Limb (tissue), 2 donors: ENCODE measurements at regions not wholly inside any gene's neighbourhood (a gene's known extent, or its start where the extent isn't known, plus 50 kb on each side); places are given as distances from the start of the nearest gene placed in this dataset.
"Not testable (repeated sequence)": the region's sequence is repeated elsewhere in the genome, so short reads cannot be mapped to it uniquely, and the experiment has no call there.

Experiments used
- DNase-seq, 2 donors: peaks; one replicate each; pipeline ENCODE4 v3.0.0-alpha.2; 2016; ENCODE audit errors: extremely low spot score in 2 of 2

DNA sequence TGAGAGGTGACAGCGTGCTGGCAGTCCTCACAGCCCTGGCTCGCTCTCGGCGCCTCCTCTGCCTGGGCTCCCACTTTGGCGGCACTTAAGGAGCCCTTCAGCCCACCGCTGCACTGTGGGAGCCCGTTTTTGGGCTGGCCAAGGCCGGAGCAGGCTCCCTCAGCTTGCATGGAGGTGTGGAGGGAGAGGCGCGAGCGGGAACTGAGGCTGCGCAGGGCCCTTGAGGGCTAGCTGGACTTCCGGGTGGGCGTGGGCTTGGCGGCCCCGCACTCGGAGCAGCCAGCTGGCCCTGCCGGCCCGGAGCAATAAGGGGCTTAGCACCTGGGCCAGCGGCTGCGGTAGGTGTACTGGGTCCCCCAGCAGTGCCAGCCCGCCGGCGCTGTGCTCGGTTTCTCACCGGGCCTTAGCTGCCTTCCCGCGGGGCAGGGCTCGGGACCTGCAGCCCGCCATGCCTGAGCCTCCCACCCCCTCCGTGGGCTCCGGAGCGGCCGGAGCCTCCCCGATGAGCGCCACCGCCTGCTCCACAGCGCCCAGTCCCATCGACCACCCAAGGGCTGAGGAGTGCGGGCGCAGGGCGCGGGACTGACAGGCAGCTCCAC lies 401.6 kb upstream of the LMO3 start:
- not testable (repeated sequence) for DNase-seq

DNA sequence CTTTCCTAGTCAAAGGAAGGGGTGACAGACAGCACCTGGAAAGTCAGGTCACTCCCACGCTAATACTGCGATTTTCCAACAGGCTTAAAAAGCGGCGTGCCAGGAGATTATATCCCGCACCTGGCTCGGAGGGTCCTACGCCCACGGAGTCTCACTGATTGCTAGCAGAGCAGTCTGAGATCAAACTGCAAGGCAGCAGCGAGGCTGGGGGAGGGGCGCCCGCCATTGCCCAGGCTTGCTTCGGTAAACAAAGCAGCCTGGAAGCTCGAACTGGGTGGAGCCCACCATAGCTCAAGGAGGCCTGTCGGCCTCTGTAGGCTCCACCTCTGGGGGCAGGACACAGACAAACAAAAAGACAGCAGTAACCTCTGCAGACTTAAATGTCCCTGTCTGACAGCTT lies 392.6 kb upstream of the LMO3 start:
- DNase-seq = not testable (repeated sequence)

DNA sequence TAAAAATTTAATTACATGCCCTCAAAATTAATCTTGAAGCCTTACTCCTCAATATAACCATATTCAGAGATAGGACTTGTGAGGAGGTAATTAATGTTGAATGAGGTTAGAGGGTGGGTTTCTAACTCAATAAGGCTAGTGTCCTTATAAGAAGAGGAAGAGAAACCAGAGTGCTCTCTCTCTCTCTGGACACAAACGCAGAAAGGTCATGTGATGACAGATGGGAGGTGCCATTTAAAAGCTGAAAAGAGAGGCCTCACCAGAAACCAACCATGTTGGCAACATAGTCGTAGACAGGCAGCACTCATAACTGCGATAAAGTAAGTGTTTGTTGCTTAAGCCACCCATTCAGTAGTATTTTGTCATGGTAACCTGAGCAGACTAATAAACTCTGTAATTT lies 378.5 kb upstream of the LMO3 start:
- no peak for DNase-seq

DNA sequence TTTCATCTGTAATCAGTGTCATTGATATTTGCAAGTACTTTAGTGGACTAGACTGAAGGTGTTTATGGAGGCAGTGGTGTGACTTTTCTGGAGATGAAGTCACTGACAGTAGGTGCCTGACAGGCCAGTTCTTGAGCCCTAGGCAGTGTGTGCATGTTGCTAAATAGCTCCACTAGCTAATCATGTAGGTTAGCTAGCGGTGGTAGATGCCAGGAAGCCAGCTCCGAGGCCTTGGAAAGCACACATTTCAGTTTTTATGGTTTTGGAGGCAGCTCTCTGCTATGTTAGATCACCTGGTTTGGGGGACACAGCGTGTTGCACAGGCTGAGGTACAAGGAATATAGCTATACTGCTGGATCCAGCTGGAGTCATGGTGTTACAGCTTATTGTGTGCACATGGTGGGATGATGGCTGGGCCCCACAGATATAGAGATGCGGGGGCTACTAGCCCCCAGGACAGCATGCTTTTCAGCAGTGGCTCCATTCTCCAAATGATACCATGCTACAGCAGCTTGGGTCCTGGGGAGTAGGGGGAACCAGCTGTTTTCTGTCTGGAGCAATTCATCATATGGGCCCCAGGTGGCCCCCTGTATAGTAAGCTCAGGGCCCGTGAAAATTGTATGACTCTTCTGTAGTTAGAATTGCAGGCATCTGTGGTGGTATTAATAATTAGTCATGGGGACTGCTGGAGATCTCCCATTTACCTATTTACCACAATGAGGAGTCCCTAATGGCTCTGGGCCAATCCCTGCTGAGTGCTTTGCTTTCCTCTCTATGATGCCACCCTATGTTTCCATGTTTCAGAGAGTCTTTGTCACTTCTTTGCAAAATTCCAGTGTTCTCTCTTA lies 367.2 kb upstream of the LMO3 start:
- no peak for DNase-seq

DNA sequence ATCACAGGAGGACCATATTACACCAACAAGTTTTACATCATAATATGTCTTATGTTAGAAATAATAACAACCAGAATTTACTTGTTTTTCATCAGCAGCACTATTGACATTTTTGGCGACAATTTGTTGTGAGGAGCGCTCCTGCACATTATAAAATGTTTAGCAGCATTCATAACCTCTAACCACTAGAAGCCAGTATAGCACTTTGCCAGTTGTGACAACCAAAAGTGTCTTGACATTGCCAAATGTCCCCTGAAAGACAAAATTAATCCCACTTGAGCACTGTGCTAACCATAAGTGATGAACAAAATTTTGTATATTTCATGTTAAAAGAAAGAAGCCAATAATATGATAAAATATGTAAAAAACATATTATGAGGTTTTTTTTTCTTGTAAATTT lies 356.9 kb upstream of the LMO3 start:
- DNase-seq = no peak

DNA sequence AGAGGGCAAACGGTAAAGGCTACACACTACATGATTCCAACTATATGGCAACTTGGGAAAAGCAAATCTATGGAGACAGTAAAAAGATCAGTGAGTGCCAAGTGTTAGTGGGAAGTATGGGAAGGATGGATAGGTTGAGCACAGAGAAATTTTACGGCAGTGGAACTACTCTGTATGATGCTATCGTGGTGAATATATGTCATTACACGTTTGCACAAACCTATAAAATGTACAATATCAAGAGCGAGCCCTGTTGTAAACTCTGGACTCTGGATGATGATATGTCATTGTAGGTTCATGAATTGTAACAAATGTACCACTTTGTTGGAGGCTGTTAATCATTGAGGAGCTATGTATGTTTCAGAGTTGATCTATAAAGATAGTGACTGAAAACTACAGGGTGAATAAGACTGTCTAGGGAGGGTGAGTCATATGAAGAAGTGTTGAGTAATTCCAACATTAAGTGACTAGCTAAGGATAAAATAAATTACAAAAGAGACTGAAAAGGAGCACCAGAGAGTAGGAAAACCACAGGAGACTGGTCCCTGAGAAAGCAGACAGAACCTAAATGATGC lies 349.2 kb upstream of the LMO3 start:
- no peak for DNase-seq

DNA sequence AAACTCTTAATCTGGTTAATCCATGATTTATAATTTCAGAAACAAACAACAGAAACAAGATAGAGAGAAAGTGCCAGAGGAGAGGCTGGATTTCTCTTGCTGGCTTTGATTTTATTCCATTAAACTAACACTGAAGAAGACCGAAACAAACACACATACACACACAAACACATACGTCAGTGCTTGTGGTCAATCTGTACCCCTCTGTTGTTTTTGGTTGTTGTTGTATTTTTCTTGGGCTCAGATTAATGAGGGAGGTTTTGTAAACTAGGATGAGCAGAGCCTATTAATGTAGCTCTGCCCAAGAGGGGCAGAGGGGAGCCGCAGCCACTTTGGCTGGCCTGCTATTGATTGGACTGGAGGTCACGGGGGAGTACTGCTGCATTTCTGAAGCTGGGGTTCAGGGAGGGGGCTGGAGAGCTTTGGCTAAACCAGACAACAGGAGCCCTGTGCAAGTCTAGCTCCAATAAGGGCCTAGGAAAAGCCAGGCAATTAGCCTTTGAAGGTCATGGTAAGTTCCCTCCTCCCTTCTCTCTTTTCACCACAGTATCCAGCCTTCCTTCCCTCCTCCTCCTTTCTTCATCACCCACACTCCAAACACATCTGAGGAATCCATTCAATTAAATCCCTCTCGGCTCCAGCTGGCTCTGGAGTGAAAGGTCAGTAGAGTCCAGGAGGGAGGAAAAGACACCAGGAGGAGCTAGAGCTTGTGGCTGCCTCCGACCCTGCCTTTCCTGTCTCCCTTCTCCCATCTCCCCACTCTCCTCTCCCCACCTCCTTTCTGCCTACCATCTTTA lies 344.1 kb upstream of the LMO3 start:
- DNase-seq = peak in 1 of 2 donors; percentile 19

DNA sequence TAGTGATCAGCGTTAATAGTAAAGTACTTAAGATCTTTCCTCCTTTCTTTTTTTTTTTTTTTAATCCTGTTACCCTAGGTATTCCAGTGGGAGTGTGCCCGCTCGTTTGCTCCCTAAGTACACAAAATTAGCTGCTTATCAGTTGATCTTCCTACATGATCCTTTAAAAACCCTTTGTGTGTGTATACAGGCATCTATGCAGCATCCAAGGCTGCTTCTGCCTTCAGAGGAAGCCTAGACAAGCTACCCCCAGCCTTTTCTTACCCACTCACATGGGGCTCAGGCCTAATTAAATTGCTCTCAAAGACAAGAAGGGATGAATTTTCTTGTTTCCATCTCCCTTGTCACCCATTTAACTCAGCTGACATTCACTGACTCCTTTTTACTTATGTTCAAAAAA lies 343.4 kb upstream of the LMO3 start:
- no peak for DNase-seq

DNA sequence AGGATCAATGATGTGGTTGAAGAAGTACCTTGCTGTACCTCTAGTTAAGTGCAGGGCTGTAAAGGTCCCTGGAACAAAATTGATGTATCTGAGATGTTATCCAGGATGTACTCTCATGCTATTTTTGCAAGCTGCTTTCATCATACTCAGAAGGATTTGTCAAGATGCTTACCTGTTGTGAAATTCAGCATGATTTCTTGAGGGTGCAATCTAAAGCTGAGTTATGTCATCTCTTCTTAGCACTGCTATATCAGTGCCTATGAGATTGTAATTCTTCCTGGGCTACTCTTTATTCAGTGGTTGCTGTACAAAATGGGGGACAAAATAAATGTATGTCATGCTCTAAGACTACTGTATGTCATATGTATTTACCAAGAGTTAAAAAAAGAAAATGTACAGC lies 340.7 kb upstream of the LMO3 start:
- DNase-seq = no peak

DNA sequence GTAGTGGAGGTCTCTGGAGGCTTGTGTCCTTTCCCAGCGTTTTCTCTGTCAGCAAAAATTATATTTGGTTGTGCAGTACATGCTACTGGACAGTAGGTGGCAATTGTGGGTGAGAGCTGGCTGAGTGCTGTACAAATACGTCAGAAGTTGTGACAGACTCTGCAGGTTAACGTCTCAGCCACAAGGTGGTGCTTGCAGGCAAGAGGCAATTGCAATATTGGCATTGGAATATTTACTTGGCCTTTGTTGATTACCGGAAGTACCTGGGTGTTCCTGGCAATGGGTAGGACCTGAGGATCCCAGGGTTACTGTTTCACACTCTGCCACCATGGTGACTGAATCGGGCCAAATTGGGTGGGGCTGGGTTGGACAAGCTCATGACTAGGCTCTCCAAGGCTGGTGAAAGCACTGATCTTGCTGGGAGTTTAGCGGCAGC lies 333.9 kb upstream of the LMO3 start:
- peak in 1 of 2 donors; percentile 5 for DNase-seq

DNA sequence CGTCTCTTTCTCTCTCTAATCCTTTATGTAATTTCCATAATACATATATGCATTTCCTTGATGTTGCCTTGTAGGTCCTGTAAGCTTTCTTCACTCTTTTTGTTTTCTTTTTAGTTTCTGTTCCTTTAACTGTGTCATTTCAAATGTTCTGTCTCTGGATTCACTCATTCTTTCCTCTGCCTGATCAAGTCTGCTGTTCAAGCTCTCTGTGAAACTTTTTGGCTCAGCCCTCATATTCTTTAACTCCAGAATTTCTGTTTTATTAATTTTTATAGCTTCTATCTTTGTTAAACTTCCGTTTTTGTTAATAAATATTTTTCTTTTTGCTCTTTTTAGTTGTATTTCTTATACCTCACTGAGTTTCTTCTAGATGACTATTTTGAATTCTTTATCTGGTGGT lies 321.3 kb upstream of the LMO3 start:
- DNase-seq = no peak

DNA sequence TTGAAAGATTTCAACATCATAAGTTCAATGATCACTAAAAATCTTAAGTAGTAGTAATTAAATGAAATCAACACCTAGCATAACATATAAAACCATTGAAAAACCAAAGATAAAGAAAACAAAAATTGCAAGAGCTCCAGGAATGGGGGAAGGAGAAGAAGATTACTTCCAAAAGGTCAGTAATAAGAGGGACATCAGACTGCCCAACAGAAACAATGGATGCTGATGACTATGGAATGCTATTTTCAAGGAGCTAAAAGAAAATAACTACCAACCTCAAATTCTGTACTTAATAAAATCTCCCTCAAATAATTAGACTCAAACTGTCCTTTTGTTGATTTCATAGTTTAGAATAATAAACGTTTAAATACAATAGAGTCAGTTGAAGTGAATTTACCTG lies 314.5 kb upstream of the LMO3 start:
- no peak for DNase-seq

DNA sequence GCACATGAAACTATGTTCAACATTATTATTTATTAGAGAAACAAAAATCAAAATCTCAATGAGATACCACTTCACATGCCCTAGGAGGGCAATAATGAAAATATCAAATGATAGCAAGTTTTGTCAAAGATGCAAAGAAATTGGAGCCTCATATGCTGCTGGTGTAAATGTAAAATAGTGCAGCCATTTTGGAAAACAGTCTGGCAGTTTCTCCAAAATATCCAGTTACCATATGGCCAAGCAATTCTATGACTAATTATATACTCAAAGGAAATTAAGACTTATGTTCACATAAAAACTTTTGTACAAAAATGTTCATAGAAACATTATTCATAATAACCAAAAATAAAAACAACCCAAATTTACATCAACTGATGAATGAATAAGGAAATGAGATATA lies 313.6 kb upstream of the LMO3 start:
- no peak for DNase-seq

DNA sequence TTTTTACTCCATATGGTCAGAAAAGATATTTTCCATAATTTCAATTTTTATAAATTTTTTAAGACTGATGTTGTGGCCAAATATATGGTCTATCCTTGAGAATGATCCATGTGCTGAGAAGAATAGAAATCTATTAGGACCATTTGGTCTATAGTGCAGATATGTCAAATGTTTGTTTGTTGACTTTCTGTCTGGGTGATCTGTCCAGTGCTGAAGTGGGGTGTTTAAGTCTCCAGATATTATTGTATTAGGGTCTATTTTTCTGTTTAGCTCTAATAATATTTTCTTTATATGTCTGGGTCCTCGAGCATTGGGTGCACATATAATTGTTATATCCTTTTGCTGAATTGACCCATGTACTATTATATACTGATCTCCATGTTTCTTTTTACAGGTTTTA lies 308.9 kb upstream of the LMO3 start:
- no peak for DNase-seq

DNA sequence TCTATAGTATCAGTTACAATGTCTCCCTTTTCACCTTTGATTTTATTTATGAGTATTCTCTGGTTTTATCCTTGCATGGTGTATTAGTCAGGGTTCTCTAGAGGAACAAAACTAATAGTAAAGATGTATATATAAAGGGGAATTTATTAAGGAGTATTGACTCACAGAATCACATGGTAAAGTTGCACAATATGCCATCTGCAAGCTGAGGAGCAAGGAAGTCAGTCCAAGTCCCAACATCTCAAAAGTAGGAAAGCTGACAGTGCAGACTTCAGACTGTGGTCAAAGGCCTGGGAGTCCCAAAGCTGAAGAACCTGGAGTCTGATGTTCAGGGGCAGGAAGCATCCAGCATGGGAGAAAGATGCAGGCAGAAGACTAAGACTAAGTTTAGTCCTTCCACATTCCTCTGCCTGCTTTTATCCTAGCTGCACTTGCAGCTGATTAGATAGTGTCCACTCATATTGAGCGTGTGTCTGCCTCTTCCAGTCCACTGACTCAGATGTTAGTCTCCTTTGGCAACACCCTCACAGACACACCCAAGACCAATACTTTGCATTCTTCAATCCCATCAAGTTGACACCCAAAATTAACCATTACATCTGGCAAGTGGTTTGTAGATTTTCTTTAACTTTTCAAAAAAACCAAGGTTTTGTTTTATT lies 308.0 kb upstream of the LMO3 start:
- DNase-seq = no peak

DNA sequence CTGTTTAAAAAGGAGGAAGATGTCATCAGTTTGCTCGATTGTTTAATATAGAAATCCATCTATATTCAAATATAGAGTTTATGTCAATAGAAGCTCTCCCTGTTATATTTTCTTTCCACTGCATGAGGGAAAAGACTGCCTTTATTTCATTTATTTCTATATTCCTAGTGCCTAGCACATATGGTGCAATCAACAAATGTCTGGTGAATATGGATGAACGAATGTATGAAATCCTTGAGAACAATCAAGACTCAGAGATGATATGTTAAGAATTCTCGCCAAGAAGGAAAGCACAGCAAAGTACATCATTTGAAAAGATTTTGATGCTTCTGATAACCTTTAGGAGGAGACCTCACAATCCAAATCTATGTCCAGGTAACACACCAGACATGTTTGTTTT lies 296.0 kb upstream of the LMO3 start:
- DNase-seq = no peak

DNA sequence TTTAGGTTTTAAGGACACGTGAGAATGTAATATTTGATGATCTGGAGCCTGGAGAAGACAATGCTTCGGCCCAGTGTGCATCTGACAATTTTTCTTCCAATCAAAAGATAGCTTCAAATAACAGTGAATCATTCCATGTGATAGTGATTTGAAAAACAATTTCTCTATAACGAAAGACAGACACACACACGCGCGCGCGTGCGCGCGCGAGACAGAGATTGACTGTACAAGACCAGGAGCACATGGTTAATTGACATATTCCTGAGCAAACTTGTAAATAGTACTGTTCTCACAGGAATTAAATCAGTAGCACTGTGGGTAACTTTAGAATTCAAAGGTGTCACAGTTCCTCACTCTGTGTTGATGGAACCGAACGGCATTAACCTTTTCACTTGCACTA lies 287.5 kb upstream of the LMO3 start:
- DNase-seq = no peak

DNA sequence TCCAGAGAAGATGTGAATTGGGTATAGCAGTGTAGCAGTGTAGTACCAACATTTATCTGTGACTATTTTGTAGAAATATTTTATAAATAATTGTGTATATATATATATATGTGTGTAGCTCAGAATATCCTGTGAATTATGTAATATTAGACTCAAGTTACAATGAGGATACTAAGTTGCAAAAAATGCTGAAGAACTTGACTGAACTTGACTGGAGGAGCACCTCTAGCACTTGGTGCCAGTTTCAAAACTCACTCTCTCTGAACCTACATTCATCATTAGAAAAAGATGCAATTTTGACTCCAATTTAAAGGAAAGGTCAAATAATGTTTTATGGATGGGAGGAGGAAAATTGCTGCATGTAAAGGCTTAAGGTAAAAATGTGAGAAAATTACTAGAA lies 285.7 kb upstream of the LMO3 start:
- no peak for DNase-seq

DNA sequence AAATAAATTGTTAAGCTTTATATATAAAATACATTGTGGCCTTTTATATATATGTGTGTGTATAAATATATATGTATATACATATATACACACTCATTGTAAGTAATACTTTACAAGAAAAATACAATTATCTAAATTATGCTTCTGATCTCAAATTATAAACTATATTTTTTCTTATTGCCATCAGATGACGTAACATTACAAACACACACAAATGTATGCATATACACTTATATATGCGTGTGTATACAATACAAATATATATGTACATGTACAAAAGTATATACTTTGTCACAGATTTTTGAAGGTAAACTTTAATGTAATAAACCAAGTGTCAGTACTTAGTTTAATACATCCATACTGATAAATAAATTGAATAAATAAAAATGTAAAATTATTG lies 278.9 kb upstream of the LMO3 start:
- DNase-seq = no peak

DNA sequence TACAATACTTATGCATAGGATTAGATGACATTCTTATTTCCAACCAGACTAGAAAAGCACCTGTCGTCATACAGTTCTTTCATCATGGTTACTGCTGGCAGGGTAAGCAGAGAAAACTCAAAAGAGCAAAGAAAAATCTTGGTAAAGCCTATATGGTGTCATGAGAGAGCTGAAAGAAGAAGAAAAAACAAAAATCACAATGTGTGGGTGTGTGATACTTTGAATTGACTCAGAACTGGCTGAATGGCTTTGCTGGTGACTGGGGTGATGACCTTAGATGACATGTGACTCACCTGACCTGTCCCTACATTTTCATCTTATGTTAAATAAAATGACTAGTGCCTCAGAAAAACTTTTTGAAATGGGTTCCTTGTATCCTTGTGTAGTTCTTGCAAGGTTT lies 278.1 kb upstream of the LMO3 start:
- DNase-seq = no peak

DNA sequence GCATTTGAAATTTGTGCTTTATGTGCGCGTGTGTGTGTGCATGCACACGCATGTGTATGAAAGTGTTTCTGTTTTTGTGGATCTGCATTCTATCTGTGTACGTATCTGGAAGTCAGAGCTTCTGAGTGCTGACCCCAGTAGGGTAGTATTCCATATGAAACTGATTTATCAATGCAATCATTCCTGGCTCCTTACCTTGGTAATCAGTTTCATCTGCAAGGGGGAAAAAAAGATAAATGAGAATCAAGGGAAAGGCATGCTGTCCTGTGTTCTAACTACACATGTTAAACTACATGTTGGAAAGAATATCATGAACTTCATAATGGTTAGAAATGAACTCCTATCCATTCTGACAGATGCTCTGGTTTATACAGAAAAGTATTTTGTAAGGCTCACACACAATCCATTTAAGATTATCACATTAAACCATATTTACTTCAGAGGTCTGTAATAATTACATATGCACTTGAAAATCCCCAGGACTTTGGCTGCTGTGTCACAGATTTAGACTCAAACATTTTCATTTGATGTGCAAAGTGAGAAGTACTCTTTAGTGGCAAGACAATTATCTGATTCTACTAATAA lies 276.1 kb upstream of the LMO3 start:
- no peak for DNase-seq
